ENCODE measurements at regions not wholly inside any gene's neighbourhood (a gene's known extent, or its start where the extent isn't known, plus 50 kb on each side); places are given as distances from the start of the nearest gene placed in this dataset.

GRCh38 chr10:37442882-37443281, 317.5 kb downstream of the ANKRD30A start:
- TF ChIP-seq CTCF (IDR thresholded peaks at IDR 0.05) (no peak), POLR2A (IDR thresholded peaks at IDR 0.05) (no peak)
